ENCODE measurements at regions not wholly inside any gene's neighbourhood (a gene's known extent, or its start where the extent isn't known, plus 50 kb on each side); places are given as distances from the start of the nearest gene placed in this dataset.
"Not testable (repeated sequence)": the region's sequence is repeated elsewhere in the genome, so short reads cannot be mapped to it uniquely, and the experiment has no call there.

DNA sequence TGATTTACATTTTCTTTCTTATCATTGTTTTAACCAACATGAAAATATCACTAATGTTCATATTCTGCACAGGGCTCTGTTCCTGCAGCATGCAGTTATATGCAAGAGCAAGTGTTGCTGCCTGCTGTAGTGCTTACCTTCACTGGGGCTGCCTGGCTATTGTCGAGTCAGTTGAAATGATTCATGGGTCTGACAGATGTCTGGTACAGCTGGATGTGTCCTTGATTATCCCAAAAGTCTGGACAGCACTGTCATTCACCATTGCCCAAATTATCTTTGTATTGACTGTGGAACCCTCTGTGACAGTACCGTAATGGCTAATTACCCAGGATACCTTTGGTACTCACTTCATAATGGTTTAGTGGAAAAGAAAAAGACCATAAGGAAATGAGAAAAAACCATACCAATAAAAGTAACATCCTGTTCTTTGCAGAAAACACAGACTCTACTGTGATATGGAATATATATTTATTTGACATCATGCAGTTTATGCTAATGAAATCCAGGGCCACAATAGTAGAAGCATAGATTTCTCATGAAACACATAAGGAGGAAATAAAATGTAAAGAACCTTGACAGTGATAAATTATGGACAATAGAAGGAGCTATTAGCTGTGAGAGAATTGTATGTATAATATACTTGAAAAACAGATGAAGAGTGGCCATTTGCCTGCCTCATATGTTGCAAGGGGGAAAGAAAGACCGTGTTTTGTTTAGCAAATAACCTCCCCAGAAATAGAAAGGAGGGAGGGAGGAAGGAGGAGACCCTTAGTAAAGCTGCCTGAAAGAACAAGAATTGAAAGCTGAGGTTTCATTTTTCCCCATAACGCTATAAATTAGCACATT lies 249.8 kb upstream of the ATP5MC3 start:
- intact Hi-C loops (cut with micrococcal nuclease) = no loop called here

DNA sequence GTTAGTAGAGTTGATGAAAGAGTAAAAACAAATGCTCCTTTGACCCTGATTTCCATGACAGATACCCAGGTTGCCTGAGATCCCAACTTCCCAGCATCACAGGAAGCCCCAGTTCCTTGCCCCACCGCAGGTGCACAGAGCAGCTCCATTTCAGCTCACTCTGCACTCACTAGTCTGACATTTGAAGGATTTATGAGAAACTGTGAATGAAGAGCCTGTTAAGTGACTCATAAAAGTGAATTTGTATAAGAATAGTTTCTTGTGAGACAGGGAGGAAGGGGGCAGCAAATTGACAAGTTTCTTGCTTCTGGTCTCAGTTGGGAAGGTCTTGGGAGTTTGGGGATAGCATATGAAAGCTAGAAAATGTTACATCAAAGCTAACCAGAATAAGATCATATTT lies 248.7 kb upstream of the ATP5MC3 start:
- intact Hi-C loops (cut with micrococcal nuclease) = no loop called here

DNA sequence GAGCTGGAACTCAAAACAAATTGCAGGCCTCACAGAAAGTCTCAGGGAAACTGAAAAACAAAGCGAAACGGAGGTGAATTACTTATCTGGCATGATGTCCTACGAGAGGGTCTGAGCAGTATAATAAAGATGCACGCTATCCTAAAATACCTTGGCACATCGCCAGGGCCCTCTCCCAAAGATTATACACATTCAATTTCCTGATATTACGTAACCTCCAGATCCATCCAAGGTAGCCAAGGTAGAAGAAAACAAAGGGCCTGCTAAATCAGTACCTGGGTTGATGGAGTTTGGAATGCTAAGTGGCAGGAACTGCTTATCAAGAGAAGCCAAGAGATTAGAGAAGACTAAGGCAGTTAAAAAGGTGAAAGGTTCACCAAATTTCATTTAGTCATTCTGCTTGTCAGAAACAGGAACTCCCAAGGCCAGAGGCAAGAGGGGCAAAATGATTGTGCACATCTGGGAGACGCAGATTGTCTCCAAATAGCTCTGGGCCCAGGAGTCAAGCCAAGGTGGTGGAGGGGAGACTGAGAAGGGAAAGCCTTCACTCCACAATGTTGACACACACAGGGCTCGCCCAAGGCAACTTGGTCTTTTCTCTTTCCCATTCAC lies 236.8 kb upstream of the ATP5MC3 start:
- intact Hi-C loops (cut with micrococcal nuclease) = no loop called here

DNA sequence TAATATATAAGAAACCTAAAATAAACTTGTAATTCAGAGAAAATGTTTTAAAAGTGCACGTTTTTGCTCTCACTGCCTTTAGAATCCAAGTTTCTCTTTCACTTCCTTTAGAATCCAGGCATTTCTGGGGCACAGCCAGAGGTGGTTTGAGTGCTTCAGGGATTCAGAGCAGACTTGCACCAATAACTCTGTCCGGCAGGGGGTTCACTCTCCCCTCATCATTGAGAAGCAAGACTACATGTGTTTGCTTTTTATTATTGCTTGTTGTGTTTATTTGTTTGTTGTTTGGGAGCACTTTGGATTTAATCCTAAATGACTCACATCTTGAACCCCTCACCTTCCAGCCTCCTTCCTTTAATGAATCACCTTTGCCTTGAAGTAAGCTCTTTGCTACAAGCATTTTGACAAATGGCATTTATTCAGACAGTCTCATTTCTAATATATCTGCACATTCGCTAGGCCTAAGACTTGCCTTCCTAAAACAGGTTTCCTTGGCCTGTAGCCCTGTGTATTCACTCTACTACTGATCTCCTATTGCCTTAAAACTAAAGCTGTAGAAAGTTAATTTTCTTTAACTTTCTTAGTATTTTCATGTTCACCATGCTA lies 233.5 kb upstream of the ATP5MC3 start:
- intact Hi-C loops (cut with micrococcal nuclease) = loop anchor here (1.0 kb wide), 1 partner anchor 682 kb away; no protein-coding TSS in a partner anchor

DNA sequence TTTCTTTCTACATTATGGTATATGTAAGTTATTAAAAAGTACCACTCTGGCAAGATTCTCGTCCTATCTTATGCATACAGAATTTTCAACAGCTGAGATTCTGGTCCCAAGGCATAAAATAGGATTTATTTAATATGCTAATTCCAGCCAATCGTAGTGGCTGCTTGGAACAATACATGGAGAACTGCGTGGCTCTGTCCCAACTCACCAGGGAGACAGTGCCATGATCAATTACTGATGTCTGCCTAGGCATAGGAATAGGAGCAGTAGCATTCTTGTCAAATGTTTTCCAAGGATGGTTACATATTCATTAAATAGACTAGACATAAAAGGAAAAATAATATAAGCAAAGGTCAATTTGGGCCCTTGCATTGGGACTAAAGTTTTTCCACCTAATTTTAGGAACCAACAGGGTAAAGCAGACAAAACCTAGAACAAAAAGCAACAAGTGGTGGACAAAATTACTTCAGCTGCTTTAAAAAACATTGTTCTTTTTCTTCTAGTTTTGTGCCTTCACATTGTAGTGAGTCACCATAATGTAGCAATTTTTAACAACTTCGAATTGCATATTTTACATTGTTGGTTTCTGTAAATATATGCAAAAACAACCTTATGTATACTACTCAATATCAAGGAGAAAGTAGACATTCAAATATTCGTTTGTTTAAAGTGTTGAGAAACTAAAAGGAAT lies 232.8 kb upstream of the ATP5MC3 start:
- intact Hi-C loops (cut with micrococcal nuclease) = no loop called here

DNA sequence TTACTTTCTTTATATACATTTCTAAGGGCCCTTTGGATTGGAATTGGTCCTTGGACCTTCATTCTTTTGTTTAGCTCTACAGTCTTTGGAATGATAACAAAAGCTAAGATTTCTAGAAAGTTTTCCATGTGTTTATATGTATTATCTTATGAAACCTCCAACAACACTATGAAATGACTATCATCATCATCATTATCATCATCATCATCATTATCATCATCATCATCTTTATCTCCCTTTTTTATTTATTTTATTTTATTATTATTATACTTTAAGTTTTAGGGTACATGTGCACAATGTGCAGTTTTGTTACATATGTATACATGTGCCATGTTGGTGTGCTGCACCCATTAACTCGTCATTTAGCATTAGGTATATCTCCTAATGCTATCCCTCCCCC lies 229.4 kb upstream of the ATP5MC3 start:
- intact Hi-C loops (cut with micrococcal nuclease) = not testable (repeated sequence)

DNA sequence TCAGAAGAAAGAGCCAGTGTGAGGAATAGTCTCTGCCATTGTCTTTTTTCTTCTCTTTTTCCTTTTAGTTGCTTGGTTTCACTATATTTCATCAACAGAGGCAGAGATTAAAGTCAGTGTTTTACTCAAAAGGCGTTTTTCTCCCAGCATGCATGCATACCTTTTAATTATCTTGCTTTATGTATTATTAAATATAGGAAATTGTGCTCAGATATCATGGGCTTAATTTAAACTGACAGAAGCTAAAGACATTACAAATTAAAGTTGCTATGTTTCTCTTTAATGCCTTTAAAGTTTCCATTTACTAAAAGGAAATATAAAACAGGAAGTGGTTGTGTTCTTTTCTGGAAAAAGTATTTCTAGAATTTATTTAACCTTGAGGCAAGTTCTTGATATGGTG lies 223.3 kb upstream of the ATP5MC3 start:
- intact Hi-C loops (cut with micrococcal nuclease) = no loop called here

DNA sequence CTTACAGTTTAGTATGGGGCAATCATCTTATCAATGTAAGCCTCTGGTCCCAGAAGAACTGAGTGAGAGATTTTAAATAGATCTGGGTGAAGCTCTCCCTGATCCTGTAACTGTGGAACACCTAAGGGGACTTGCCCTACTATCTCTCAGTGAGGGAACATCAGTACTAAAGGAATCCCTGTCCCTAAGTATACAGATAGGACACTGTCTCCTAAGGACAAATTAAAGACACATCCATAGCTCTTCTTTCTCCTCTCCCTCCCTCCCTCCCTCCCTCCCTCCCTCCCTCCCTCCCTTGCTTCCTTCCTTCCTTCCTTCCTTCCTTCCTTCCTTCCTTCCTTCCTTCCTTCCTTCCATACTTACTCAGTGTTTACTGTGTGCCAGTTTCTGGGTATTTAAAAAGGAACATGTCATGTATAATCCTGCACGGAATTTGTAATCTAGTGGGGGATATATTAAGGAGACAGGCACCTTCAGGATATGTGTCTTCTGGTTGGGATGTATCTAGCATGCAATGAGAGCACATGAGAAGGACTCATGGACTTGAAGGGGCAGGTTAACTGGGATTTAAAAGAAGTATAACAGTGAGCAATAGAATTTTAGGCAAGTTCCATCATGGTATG lies 222.2 kb upstream of the ATP5MC3 start:
- intact Hi-C loops (cut with micrococcal nuclease) = no loop called here

DNA sequence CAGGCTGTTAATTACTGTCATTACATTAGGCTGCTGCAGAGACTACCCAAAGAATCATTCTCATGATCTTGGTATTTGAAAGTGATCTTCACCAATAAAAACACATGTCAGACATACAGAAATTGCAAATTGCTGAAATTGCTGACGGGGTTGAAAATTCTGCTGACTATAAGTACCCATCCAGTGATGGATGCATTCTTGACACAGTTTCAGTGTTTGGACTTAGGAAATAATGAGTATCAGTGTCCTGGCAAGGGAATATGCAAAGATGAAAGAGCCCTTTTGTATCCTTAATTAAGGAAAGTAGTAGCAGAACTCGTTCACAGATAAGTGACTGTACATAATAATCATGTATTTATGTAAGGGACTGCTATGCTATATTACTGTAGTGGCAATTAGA lies 221.1 kb upstream of the ATP5MC3 start:
- intact Hi-C loops (cut with micrococcal nuclease) = no loop called here

DNA sequence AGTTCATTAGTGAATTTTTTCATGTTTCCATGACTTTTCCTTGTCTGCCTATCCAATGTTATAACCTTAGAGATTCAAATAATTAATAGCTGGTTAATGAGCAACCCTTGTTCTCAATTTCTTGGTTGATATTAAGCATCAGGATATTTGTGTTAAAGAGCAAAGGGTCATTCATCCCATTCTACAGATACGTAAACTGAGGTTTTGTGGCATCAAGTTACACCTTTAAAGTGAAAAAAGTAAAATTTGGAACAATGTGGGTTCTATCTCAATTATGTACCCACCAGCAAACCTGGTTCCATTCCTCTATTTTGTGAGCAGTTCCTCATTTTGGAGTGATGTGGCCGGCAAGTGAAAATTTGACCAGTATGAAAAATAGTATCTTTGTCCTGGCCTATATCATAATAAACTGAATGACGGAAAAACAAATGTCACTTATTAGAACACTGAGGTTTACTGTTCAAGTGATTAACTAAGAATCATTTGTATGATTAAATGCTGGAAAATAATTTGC lies 220.5 kb upstream of the ATP5MC3 start:
- intact Hi-C loops (cut with micrococcal nuclease) = no loop called here

DNA sequence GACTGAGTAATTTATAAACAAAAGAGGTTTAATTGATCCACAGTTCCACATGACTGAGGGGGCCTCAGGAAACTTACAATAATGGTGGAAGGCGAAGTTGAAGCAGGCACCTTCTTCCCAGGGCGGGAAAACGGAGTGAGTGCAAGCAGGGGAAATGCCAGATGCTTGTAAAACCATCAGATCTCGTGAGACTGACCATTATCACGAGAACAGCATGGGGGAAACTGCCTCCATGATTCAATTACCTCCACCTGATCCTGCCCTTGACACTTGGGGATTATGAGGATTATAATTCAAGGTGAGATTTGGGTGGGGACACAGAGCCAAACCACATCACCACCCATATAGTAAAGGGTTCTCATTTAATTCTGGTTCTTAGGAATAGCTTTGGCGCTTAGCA lies 219.5 kb upstream of the ATP5MC3 start:
- intact Hi-C loops (cut with micrococcal nuclease) = no loop called here

DNA sequence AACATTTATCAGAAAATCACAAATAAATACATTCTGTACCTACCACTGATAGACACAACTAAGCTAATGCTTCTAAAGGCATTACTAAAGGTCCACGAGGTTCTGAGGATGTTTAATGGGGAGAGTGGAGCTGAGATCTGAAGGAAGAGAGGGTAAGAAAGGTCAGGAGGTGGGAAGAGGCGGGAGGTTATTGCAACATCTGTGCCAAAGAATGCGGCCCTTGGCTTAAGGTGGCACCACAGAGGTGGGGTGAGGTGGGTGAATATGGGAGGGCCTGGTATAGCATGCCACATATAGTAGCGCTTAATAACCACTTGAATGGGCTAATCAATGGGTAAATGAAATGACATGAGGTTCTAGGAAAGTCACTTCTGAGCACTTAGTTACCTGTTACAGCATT lies 217.8 kb upstream of the ATP5MC3 start:
- intact Hi-C loops (cut with micrococcal nuclease) = no loop called here

DNA sequence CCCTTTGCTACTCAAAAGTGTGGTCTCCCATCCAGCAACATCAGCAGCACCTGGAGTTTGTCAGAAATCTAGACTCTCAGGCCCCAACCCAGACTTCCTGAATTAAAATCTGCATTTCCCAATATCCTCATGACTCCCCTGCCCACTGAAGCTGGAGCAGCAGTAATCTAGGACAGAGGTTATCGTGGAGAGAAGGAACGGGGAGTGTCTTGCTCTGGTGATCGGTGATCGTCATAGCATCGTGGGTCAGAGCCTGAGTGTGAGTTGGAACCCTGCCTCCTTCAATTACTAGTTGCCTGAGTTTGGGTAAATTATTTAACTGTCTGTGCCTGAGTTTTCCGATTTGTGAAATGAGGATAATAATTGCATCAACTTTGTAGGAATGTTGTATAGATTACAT lies 217.3 kb upstream of the ATP5MC3 start:
- intact Hi-C loops (cut with micrococcal nuclease) = no loop called here

DNA sequence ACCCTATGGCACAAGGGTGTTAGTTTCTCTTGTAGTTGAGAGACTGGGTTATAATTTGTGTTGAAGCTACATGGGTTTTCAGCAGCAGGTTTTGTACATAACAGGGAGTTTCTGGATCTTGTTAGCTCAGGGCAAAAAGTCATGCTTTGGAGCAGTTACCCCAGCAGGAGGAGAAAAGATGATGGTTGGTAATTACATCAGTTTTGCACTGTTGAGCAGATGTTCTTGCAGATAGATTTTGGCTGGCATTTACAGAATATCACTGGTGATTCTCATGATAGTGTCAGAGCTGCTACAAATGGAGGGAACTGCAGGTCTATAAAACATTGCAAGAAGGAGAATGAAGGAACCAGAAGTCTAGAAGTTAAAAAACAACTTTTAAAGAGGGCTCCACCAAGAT lies 215.2 kb upstream of the ATP5MC3 start:
- intact Hi-C loops (cut with micrococcal nuclease) = no loop called here

DNA sequence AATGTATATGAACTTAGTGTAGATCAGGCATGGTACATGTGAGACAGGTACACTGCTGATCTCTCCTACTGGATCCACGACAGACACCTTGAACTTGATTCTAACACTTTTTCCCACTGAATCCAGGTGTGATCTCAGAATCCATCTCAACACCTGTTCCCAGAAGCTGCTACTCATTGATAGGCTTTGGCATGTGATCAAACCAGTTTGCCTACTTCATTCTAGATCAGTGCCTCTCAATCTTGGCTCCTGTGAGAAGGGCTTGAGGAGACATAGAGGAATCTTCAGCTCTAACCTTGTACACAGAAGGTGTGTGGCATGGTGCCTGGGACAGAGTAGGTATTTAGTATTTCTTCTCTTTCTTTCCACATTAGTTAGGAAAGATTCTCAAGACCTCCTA lies 212.3 kb upstream of the ATP5MC3 start:
- intact Hi-C loops (cut with micrococcal nuclease) = no loop called here

DNA sequence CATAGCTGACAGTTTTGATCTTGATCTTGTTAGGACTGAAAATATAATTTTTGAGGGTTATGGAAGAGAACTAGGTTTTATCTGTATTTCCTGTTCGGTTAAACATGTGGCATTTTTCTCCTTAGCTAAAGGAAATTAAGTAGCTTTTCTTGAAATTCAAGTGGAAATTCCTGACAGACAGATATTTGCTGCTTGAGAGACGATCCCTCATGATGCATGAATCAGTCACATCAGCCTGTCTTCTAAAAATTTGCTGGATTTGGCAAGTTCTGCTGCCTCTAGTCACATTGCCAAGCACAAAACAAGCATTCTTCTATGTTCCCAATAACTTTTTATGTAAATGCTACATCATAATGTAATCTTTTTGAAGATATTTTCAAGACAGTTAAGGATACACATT lies 201.8 kb upstream of the ATP5MC3 start:
- intact Hi-C loops (cut with micrococcal nuclease) = no loop called here

DNA sequence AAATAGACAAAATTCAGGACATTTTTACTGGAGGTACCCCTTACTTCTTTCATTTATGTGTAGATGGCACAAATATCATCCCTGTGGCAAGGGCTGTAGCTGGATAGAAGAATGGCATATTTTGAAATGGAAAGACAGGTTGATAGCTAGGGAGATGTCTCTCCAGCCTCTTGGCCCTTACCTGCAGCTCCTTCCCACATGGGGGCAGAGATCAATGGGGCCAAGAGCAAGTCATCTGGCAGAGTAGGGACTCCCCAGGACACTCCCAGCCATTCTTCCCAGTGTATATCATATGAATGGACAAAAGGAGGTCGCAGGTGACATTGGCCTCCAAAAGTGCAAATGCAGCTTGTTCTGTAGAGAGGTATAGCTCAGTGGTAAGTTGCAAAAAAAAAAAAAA lies 192.2 kb upstream of the ATP5MC3 start:
- intact Hi-C loops (cut with micrococcal nuclease) = no loop called here

DNA sequence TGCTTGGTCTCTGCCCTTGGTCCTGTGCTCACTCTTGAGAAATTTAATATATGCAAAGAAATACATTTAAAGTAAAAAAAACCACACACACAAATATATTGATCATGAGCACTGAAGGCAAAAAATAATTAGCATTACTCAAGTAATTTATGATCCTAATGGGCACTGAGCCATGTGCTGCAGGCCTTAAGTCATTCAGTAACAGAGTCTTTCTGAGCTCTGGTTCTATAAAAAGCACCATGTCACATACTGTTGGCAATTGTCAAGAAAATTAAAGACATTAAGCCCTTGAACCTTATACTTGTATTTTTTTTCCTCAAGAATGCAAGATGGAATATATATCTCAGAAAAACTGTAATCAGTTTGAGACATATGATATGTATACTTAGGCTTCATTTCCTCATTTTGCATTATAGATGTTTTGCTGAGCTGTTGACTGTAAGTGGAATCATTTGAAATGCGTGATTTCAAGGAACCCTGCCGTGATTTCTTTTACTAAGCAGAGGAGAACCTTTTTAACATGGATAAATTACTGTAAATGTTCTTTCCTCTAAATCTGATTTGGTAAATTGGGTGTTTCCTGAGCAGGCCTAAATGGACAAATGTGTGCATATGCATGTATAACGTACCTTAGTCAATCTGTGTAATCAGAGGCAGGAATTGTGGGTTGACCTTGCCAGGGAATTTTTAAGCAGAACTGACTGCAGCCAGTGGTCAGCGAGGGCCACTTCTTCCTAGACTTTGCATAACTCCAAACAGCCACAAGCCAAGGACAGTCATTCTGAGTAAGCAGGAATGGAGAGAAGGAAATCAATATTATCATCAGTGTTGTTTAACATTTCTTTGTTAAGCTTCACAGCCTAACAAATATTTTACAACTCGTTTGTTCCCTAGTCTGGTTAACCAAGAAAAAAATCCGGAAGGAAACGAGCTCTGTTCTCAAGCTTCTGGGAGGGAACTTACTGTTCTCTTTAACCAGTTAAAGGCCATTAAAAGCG lies 191.5 kb upstream of the ATP5MC3 start:
- intact Hi-C loops (cut with micrococcal nuclease) = no loop called here

DNA sequence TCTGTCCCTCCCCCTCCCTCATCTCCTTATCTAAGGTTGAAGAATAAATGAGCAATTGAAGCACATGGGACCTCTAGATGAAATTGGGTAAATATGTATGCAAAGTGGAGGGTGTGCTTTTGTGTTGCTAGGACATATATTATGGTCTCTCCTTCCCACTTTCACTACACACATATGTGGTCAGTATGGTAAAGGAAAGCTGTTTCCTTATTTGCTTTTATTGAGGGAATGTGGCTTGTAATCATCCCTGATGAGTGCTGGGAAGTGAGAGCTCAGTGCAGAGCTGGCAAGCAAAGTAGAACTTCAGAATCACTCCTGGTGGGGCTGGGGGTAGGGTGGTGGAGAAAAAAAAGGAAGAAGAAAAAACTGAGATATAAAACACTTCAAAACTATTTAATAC lies 189.9 kb upstream of the ATP5MC3 start:
- intact Hi-C loops (cut with micrococcal nuclease) = no loop called here

DNA sequence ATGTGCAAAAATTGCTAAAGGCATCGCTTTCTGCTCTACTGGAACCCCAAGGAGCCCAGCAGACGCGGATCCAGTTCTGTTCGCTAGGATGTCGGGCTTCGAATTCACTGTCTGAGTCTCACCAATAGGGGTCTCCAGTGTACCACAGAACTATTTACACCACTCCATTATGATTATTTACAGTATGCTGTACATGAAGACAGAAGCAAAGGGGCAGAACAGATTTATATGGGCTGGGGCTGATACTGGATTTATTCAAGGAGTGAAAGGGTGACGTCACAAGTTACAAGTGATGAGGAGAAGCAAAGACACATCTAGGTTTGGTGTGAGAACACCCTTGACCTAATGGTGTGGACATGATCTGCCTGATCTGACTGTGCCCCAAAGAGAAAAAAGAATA lies 185.3 kb upstream of the ATP5MC3 start:
- intact Hi-C loops (cut with micrococcal nuclease) = loop anchor here (5.0 kb wide), 1 partner anchor 325 kb away; no protein-coding TSS in a partner anchor

Measured in T-helper 1 cell treated with Interleukin-12 subunit alpha and Interleukin-12 subunit beta and Interleukin-4 antibody, amounts not matched to agents 30 ng/mL and 1 ng/mL, for 36 hours (primary cell).